ENCODE measurements at regions not wholly inside any gene's neighbourhood (a gene's known extent, or its start where the extent isn't known, plus 50 kb on each side); places are given as distances from the start of the nearest gene placed in this dataset.
"Not testable (repeated sequence)": the region's sequence is repeated elsewhere in the genome, so short reads cannot be mapped to it uniquely, and the experiment has no call there.

DNA sequence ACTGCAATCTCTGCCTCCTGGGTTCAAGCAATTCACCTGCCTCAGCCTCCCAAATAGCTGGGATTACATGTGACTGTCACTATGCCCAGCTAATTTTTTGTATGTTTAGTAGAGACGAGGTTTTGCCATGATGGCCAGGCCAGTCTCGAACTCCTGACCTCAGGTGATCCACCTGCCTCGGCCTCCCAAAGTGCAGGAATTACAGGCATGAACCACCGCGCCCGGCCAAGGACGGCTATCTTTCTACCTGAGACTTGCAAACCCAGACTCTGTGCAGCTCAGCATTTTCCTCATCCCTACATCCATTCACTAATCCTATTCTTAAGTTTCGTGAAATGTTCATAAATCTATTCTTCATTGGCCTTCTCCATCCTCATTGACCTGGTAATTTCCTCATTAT, 330.0 kb downstream of the ANTXR2 start:
- DNase-seq: no peak

DNA sequence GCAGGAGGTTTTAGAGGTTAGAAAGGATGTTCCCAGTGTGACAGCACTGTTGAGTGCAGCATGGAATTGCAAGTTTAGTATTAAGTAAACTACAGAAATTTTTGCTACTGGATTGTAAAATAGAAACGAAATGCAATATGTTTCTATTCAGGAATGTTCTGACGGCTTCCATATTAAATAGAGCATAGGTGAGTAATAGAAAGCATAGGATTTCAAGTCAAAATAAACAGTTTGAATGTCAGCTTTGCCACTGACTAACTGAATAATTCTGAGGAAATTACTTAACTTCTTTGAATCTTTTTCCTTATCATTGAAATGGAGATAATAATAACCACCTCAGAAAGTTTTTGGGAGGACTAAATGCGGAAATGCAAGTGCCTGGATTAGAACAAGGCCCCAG, 331.9 kb upstream of the GK2 start:
- DNase-seq: no peak

- no peak for DNase-seq
Observed at GRCh38 chr4:79723507-79723906, 315.5 kb upstream of the GK2 start.

GRCh38 chr4:79700356-79700755, 292.3 kb upstream of the GK2 start:
- no peak for DNase-seq

DNA sequence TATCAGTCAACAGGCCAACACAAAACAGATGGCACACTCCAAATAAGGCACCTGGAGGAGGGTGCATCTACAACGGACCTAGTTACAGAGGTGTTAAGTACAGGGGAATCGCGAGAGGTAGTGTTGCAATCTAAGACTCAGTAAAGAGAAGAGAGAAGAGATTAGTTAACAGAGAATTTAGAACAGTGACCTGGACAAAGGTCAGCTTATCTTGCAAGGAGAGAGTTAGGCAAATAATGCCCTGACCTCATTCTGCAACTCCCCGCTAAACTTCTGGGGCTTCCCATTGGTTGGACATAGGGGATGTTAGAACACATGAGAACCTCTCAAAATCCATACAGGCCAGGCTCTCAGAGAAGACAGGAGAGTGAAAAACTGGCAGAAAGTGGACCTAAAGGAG, 289.4 kb upstream of the GK2 start:
- DNase-seq: no peak

DNA sequence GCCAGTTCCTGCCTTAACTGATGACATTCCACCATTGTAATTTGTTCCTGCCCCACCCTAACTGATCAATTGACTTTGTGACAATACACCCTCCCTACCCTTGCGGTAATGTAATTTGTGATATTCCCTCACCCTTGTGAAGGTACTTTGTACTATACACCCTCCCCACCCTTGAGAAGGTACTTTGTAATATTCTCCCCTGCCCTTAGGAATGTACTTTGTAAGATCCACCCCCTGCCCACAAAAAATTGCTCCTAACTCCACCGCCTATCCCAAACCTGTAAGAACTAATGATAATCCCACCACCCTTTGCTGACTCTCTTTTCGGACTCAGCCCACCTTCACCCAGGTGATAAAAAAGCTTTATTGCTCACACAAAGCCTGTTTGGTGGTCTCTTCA, 288.5 kb upstream of the GK2 start:
- DNase-seq: not testable (repeated sequence)

- DNase-seq: peak in 2 of 3 experiments; percentile 18 to 44
Observed at GRCh38 chr4:79695848-79696247, 287.8 kb upstream of the GK2 start.

DNA sequence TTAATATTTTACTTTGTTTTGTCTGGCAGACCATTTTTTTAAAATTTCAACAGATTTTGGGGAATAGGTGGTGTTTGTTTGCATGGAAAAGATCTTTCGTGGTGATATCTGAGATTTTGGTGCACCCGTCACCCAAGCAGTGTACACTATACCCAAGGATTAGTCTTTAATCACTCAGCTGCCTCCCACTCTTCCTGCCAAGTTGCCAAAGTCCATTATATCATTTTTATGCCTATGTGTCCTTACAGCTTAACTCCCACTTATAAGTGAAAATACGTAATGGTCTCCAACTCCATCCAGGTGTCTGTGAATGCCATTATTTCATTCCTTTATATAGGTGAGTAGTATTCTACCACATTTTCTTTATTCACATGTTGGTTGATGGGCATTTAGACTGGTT, 281.7 kb upstream of the GK2 start:
- DNase-seq: no peak

DNA sequence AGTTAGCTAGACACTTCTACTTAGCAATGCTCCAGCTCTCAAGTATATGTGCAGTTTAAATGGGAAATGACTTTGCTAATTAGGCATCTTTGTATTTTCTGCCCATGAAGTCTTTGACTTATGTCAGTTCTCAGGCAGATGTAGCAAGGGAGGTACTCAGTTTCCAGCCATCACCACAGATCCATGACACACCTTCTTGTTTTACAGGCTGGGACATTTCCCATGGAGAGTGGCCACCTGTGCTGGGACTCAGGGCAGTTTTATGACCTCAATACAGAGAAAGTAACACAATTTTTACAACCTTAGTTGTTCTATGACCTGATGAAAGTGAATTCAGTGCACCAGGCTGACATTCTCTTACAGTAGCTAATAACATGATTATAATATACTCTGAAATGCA, 280.7 kb upstream of the GK2 start:
- no peak for DNase-seq

DNA sequence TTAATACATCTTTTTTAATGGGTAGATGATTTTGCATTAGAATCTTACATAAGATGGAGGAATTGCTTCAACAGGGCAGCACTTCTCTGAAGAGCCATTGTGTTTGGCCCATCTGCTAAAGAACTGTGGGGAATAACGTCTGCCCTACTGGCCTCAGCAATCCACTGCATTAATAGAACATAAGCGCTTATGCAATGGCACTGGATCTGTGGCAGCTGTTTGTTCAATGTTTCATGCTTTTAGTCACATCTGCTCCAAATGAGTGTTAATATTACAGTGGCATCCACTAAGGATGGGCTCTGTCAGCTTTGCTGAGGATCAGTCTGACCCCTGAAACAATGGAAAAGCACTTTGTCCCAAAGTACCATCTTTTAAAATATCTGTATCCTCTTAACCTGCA, 279.0 kb upstream of the GK2 start:
- DNase-seq: no peak

- no peak for DNase-seq
Observed at GRCh38 chr4:79685542-79685941, 277.5 kb upstream of the GK2 start.

DNA sequence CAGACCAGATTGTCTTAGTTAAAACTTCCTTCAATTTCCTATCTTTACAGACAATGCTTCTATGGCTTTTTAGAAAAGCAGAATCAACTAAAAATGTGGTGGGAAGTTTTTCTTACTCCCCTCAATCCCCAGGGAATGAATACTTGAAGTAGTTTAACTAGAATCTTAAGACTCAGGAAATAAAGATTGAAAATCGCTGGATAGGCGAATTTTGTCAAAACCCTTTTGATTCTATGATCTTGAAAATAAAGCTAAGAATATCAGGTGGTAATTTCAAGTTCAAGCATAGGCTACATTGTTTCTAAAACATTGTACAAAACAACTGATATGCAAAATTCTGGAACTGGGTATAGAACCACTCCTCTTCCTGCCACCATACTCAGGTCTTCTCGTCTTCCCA, 276.5 kb upstream of the GK2 start:
- no peak for DNase-seq

GRCh38 chr4:79682801-79683530, 274.9 kb upstream of the GK2 start:
- no peak for DNase-seq

DNA sequence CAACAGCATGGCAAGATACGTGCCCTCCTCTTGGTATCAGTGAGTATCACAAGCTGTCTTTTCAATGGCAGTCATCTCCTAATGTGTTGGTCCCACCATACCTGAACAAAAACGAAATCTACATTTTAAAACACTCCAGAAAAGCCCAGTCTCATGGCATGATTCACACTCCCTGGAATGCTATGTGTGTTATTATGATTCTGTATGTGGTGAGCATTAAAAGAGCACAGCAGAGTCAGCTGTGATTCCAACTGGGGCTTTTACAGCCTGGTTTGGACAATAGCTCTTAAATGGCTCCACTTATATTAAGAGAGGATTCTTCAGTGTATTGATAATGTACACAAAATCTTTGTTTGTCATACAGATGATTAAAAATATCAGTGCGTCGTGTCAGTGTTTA, 274.1 kb upstream of the GK2 start:
- DNase-seq: no peak

DNA sequence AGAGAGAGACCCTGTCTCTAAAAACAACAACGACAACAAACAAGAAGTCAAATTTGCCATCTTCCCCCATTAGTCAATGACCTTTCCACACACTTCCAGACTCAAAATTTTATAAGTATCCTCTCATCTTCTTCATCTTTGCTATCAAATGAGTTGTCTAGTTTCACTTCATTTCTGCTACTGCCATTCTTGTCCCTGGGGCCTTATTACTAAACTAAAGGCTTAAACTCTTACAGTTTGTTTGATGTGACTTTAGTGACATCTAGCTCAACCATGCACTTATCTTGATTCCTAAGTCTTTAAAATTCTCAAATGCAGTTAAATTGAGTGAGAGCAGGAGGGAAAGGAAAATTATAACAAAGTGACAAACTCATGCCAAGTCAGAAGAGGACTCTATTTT, 271.8 kb upstream of the GK2 start:
- DNase-seq: no peak

- DNase-seq: no peak
Observed at GRCh38 chr4:79678472-79679202, 270.6 kb upstream of the GK2 start.

GRCh38 chr4:79676705-79677104, 268.7 kb upstream of the GK2 start:
- DNase-seq: no peak

GRCh38 chr4:79674906-79675305, 266.9 kb upstream of the GK2 start:
- not testable (repeated sequence) for DNase-seq

DNA sequence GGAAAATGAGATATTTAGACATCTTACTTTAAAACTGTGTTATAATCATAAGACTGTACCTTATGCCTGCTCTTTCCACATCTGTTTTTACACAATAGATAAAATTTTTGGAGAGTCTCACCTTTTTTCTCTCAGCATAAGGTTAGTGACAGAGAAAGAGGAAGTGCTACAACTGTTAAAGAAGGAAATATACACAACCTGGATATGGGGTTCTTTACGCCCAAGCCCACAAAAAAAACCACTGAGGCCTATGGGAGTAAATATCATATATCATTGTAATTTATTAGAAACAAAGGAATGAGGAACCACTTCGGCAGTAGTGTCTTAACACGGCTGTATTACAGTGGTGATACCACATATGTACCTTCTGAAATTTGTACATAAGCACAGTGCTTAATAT, 265.9 kb upstream of the GK2 start:
- DNase-seq: no peak

GRCh38 chr4:79673377-79673776, 265.3 kb upstream of the GK2 start:
- DNase-seq: no peak

DNA sequence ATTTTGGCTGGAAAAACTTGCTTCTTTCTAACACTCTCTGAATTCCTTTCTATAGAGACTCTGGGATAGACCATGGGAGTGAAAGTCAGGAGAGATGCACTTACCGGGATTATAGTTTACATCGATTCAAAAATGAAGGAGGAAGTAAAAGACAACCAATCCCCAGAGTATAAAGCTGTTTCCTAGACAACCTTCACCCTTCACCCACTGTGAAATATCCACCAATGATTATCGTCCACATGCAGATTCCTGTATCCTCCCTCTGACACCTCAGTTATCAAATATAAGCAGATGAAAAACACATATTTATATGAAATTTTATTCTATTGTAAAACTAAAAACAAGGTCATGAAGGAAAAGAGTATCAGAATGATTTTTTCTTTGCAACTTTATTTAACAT, 258.8 kb upstream of the GK2 start:
- no peak for DNase-seq

DNA sequence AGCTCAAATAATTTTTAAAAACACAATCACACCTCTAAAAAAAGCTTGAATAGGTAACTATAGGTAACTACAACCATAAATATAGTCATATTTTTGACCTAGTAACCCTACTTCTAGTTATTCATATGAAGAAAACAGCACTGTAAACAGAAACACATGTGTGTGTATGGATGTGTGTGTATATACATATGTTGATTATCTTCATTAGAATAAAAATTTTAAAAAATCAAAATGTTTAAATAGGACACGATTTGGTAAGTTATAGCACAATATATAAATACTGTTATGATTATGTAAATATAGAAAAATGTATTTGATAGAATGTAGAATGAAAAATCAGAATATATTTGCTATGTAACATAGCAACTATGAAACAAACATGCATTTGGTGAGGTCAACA, 258.1 kb upstream of the GK2 start:
- DNase-seq: no peak

DNA sequence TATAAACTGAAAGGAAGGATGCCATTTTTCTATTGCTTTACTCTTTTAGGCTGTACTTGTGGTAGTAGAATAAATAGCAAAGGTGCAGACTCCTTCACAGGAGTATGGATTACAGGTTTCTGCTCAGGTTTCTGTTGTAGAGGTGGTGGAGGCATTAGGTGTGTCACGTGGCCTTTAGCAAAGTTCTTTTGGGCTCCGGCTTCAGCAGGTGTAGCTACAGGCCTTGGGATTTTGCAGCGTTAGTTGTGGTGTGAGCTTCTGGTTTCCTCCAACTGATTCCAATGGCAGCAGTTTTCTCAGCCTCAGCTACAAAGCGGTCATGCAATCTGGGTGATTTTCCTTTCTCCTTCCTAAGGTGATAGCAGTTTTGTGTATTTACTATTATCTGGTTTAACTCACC, 255.8 kb upstream of the GK2 start:
- DNase-seq: no peak

DNA sequence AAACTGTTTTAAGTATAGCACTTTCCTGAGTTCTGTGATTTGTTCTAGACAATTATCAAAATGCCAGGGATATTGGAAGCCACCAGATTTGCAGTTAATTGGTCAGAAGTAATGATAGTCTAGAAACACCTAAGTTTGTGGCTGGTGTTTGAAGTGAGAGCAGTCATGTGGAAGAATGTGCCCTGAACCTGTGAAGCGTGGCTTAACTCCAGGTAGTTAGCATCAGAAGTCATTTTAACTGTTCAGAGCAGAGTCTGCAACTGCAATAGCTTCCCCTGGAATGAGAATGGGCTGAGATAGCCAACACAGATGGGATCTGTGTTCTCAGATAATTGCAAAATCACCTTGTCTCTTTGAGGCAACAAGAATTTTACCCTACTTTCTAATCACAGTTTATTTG, 255.1 kb upstream of the GK2 start:
- no peak for DNase-seq

DNA sequence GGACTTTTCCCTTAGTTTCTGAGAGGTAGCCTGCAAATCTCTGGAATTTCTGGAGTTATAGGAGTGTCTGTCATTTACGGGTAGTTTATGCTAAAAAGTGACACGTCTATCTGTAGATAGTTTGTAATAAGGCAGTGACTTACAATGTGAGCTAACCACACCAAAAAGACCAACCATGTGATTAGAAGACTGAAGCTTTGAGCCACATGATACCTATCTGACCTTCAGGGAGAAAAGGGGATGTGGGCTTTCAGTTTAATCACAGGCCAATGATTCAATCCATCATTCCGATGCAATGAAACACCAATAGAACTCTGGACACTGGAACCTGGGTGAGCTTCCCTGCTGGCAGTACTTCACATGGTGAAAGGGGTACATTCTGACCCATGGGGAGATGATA, 254.6 kb upstream of the GK2 start:
- no peak for DNase-seq

Measured in NCI-H1417 (cell line).